VCaP (cell line): ENCODE measurements at regions not wholly inside any gene's neighbourhood (a gene's known extent, or its start where the extent isn't known, plus 50 kb on each side); places are given as distances from the start of the nearest gene placed in this dataset.

Experiments
- H3K27ac ChIP-seq: fragments of 450-650 bp; 2 replicates; pipeline ENCODE4 v1.5.1; 2017
- TF ChIP-seq, protein P1 (sequence below): fragments of 450-650 bp; conservative IDR thresholded peaks from 2 replicates; pipeline ENCODE4 v1.5.1; 2017; ENCODE audit warnings: mild to moderate bottlenecking, moderate library complexity

GRCh38 chr3:109648027-109648426 lies 310.7 kb upstream of the DPPA4 start:
- H3K27ac ChIP-seq = no peak overlapping the region
- TF ChIP-seq, protein P1, sequence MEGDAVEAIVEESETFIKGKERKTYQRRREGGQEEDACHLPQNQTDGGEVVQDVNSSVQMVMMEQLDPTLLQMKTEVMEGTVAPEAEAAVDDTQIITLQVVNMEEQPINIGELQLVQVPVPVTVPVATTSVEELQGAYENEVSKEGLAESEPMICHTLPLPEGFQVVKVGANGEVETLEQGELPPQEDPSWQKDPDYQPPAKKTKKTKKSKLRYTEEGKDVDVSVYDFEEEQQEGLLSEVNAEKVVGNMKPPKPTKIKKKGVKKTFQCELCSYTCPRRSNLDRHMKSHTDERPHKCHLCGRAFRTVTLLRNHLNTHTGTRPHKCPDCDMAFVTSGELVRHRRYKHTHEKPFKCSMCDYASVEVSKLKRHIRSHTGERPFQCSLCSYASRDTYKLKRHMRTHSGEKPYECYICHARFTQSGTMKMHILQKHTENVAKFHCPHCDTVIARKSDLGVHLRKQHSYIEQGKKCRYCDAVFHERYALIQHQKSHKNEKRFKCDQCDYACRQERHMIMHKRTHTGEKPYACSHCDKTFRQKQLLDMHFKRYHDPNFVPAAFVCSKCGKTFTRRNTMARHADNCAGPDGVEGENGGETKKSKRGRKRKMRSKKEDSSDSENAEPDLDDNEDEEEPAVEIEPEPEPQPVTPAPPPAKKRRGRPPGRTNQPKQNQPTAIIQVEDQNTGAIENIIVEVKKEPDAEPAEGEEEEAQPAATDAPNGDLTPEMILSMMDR = no peak

DNA sequence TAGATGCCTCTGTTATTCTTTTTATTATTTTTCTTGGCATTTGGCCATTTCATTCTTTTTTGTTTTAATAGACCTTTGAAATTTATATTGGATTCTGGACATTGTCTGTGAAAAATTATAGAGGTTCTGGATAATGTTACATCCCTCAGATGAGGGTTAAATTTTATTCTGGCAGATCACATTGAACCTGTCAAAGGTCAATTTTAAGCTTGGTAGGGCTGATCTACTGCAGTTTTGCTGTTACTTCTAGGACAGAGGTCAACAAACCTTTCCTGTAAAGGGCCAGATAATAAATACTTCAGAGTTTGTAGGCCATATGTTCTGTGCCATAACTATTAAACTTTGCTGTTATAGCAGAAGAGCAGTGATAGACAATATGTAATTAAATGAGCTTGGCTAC lies 318.9 kb upstream of the DPPA4 start:
- TF ChIP-seq, protein P1 = no peak
- H3K27ac ChIP-seq = no peak overlapping the region

GRCh38 chr3:109678600-109678999 lies 341.3 kb upstream of the DPPA4 start:
- no peak overlapping the region for H3K27ac ChIP-seq
- TF ChIP-seq, protein P1 = no peak

DNA sequence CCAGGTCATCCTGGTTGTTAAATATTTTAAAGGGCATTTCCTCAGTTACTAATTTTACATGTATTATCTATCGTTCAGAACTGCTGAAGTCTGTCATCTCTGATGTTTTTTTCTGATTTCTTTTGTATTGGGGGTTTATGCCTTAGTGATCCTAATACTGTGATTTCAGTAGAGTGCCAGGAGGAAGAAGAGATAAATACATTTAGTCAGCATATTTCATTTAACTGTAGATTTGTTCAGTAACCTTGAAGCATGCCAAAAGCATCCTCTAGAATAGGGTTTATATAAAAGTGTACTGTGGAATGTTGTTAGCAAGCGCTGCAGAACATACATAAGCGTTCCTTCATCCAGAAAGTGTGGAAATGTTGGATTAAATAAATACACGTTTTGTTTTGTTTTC lies 342.3 kb upstream of the DPPA4 start:
- TF ChIP-seq, protein P1 = no peak
- H3K27ac ChIP-seq = no peak overlapping the region

DNA sequence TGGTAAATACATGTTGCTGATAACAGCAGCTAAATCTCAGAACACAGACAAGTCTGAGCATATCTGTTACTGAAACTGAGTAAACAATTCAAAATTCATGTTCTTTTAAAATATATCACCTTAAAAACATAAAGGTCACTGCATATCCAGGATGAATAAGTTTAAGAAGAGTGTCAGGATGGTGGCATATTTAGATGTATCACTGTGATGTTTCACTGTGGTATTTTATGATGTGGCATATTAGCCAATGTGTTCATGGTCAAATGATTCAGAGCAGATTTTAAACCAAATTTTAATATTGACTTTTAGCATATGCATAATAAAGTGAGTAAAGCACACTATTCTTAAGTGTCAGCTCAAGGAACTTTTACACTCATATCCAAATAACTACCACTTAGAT lies 346.4 kb upstream of the DPPA4 start:
- no peak overlapping the region for H3K27ac ChIP-seq
- TF ChIP-seq, protein P1 = no peak

- H3K27ac ChIP-seq = no peak overlapping the region
- TF ChIP-seq, protein P1 = no peak
Observed at GRCh38 chr3:109685084-109686079, 348.0 kb upstream of the DPPA4 start.

DNA sequence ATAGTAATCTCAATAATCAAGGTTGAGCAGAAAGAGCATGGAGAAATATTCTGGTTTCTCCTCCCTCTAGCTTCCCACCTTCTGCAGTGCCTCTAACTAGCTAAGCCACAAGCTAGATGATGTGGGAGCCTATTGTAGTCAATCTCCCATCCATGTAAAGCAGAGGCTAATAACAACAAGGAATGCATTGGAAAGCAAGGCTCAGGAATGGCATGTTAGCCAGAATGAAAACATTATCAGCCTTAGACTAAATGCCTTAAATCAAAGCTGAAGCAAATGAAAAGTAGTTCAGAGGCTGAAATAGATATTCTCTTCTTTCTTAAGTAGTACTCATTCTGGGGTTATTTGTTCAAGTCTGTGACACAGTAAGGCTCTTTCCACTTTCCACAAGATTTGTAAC lies 350.3 kb upstream of the DPPA4 start:
- no peak overlapping the region for H3K27ac ChIP-seq
- TF ChIP-seq, protein P1 = no peak
